H1 (cell line): ENCODE measurements at regions not wholly inside any gene's neighbourhood (a gene's known extent, or its start where the extent isn't known, plus 50 kb on each side); places are given as distances from the start of the nearest gene placed in this dataset.

Source experiments
- CTCF ChIA-PET: fragments of 300-600 bp; sonication (Branson Sonifier 250); formaldehyde crosslinking; loops from one replicate; lab custom pipeline; 2021; ENCODE audit not compliant: partially characterized antibody; lab: Charles Lee
- POLR2A ChIA-PET: fragments of 300-600 bp; sonication (Branson Sonifier 250); formaldehyde crosslinking; loops from one replicate; lab custom pipeline; 2021; ENCODE audit warnings: inconsistent platforms; ENCODE audit not compliant: partially characterized antibody; lab: Charles Lee
- DNase-seq, 2 experiments: peaks; one replicate each; pipeline versions ENCODE4 v3.0.0 to v3.0.0-alpha.2; 2010 to 2022; ENCODE audit warnings: low spot score in 2 of 2, low read depth in 1 of 2, mixed read lengths in 1 of 2
- FAIRE-seq: peaks from 2 replicates; lab custom pipeline; 2011; peaks lifted over from hg19 to GRCh38; lab: Jason Lieb, UNC
- H2AFZ ChIP-seq: 2 replicates; pipeline ENCODE4 v1.8.1; 2012; ENCODE audit warnings: low read length, inconsistent platforms
- H2AK5ac ChIP-seq: 2 replicates; pipeline ENCODE4 v1.6.1; 2013; ENCODE audit warnings: low read depth, low read length
- H2BK120ac ChIP-seq: replicated peaks from 2 replicates; pipeline ENCODE3; 2013; ENCODE audit warnings: low read depth, low read length, inconsistent platforms
- H2BK12ac ChIP-seq: 2 replicates; pipeline ENCODE4 v1.6.1; 2013; ENCODE audit warnings: low read depth, low read length
- H2BK15ac ChIP-seq: 2 replicates; pipeline ENCODE4 v1.6.1; 2013; ENCODE audit warnings: low read length
- H2BK20ac ChIP-seq: 2 replicates; pipeline ENCODE4 v1.6.1; 2013; ENCODE audit warnings: low read length
- H2BK5ac ChIP-seq: 2 replicates; pipeline ENCODE4 v1.6.1; 2013; ENCODE audit warnings: low read depth, low read length
- H3K14ac ChIP-seq: 2 replicates; pipeline ENCODE4 v1.6.1; 2013; ENCODE audit warnings: inconsistent platforms; ENCODE audit not compliant: insufficient read length
- H3K18ac ChIP-seq: 2 replicates; pipeline ENCODE4 v1.6.1; 2013; ENCODE audit warnings: low read length; ENCODE audit errors: extremely low read depth
- H3K23ac ChIP-seq: 2 replicates; pipeline ENCODE4 v1.6.1; 2013; ENCODE audit warnings: inconsistent platforms; ENCODE audit not compliant: insufficient read length
- H3K23me2 ChIP-seq: 2 replicates; pipeline ENCODE4 v1.6.1; 2013; ENCODE audit warnings: low read depth, low read length
- H3K27ac ChIP-seq: 2 replicates; pipeline ENCODE4 v1.6.1; 2011; ENCODE audit warnings: low read depth, low read length, inconsistent platforms
- H3K27me3 ChIP-seq, 4 experiments: replicated peaks in 1 of 4; 1 replicate in 1 of 4; 2 replicates in 3 of 4; pipeline versions ENCODE4 v1.6.1 to v1.8.1; 2011 to 2013; ENCODE audit warnings: low read length in 3 of 4, mild to moderate bottlenecking in 3 of 4, inconsistent platforms in 2 of 4, mixed read lengths in 2 of 4, moderate library complexity in 1 of 4; ENCODE audit not compliant: control insufficient read depth in 3 of 4, insufficient read depth in 3 of 4; ENCODE audit errors: extremely low read depth in 1 of 4
- H3K36me3 ChIP-seq, 4 experiments: 2 replicates each; pipeline versions ENCODE4 v1.6.1 to v1.8.1; 2011 to 2013; ENCODE audit warnings: mild to moderate bottlenecking in 4 of 4, low read length in 3 of 4, moderate library complexity in 2 of 4, control low read depth in 1 of 4, inconsistent platforms in 1 of 4; ENCODE audit not compliant: insufficient read depth in 4 of 4, control insufficient read depth in 2 of 4
- H3K4ac ChIP-seq: replicated peaks from 2 replicates; pipeline ENCODE3; 2013; ENCODE audit warnings: low read length, low read depth, mixed read lengths, inconsistent platforms; ENCODE audit not compliant: insufficient read length
- H3K4me1 ChIP-seq, 4 experiments: replicated peaks in 1 of 4; 1 replicate in 1 of 4; 2 replicates in 3 of 4; pipeline versions ENCODE4 v1.6.1 to v1.8.1; 2011 to 2013; ENCODE audit warnings: low read length in 3 of 4, inconsistent platforms in 2 of 4, mixed read lengths in 1 of 4; ENCODE audit not compliant: insufficient read depth in 4 of 4, control insufficient read depth in 3 of 4
- H3K4me2 ChIP-seq, 2 experiments: 2 replicates each; pipeline versions ENCODE4 v1.6.1 to v1.8.1; 2011 to 2013; ENCODE audit warnings: low read depth in 2 of 2, low read length in 2 of 2, control low read depth in 1 of 2, inconsistent platforms in 1 of 2, mild to moderate bottlenecking in 1 of 2; ENCODE audit not compliant: insufficient read depth in 1 of 2
- H3K4me3 ChIP-seq, 4 experiments: fragments of 200-600, 300-600 bp in 1 of 4; sonication (generic), shearing (Covaris generic), sonication (Bioruptor Twin) in 1 of 4; 2 replicates each; pipeline versions ENCODE4 v1.5.1 to v1.8.1; 2011 to 2016; ENCODE audit warnings: low read length in 4 of 4, low read depth in 3 of 4, control low read depth in 2 of 4, inconsistent platforms in 2 of 4, mild to moderate bottlenecking in 2 of 4, mixed read lengths in 1 of 4, moderate library complexity in 1 of 4; ENCODE audit not compliant: insufficient read depth in 2 of 4; ENCODE audit errors: extremely low read depth in 1 of 4
- H3K56ac ChIP-seq: replicated peaks from 2 replicates; pipeline ENCODE3; 2013; ENCODE audit warnings: low read depth, mild to moderate bottlenecking, mixed read lengths, low read length, inconsistent platforms; ENCODE audit not compliant: insufficient read length
- H3K79me1 ChIP-seq: 2 replicates; pipeline ENCODE4 v1.6.1; 2013; ENCODE audit warnings: low read depth, low read length, control low read depth
- H3K79me2 ChIP-seq, 2 experiments: 2 replicates each; pipeline versions ENCODE4 v1.6.1 to v1.8.1; 2012 to 2013; ENCODE audit warnings: low read length in 2 of 2, mild to moderate bottlenecking in 2 of 2, inconsistent platforms in 1 of 2; ENCODE audit not compliant: insufficient read depth in 2 of 2, control insufficient read depth in 1 of 2
- H3K9ac ChIP-seq, 4 experiments: replicated peaks in 1 of 4; 1 replicate in 1 of 4; 2 replicates in 3 of 4; pipeline versions ENCODE4 v1.6.1 to v1.8.1; 2011 to 2013; ENCODE audit warnings: low read depth in 3 of 4, low read length in 3 of 4, control low read depth in 2 of 4, mild to moderate bottlenecking in 2 of 4, moderate library complexity in 2 of 4, inconsistent platforms in 1 of 4; ENCODE audit errors: extremely low read depth in 1 of 4
- H3K9me3 ChIP-seq, 2 experiments: 2 replicates each; pipeline versions ENCODE4 v1.6.1 to v1.8.1; 2012 to 2013; ENCODE audit warnings: mild to moderate bottlenecking in 2 of 2, moderate library complexity in 2 of 2, control low read depth in 1 of 2, inconsistent platforms in 1 of 2, low read depth in 1 of 2, low read length in 1 of 2, mixed read lengths in 1 of 2; ENCODE audit not compliant: insufficient read depth in 2 of 2
- H4K20me1 ChIP-seq, 2 experiments: replicated peaks in 1 of 2; 2 replicates each; pipeline versions ENCODE3 to v1.8.1; 2011 to 2013; ENCODE audit warnings: inconsistent platforms in 2 of 2, low read length in 2 of 2, mild to moderate bottlenecking in 1 of 2; ENCODE audit not compliant: insufficient read depth in 2 of 2, control insufficient read depth in 1 of 2
- H4K5ac ChIP-seq: 2 replicates; pipeline ENCODE4 v1.6.1; 2013; ENCODE audit warnings: low read length, low read depth, mixed read lengths, inconsistent platforms; ENCODE audit not compliant: insufficient read length
- H4K8ac ChIP-seq: 2 replicates; pipeline ENCODE4 v1.8.0; 2013; ENCODE audit warnings: mild to moderate bottlenecking, moderate library complexity, low read length, inconsistent platforms; ENCODE audit not compliant: insufficient read depth; ENCODE audit errors: extremely low read depth
- H4K91ac ChIP-seq: replicated peaks from 2 replicates; pipeline ENCODE3; 2013; ENCODE audit warnings: low read length, mixed read lengths, inconsistent platforms; ENCODE audit not compliant: insufficient read length
- BACH1 ChIP-seq: IDR thresholded peaks from 2 replicates; pipeline ENCODE4 v1.6.1; 2012; ENCODE audit warnings: low read length, improper control_type of control experiment
- BCL11A ChIP-seq, 2 experiments: IDR thresholded peaks; one replicate each; pipeline ENCODE4 v1.6.1; 2011; ENCODE audit warnings: low read depth in 2 of 2, low read length in 2 of 2, mild to moderate bottlenecking in 2 of 2
- BRCA1 ChIP-seq: IDR thresholded peaks from 2 replicates; pipeline ENCODE4 v1.6.1; 2012; ENCODE audit warnings: low read depth, low read length, improper control_type of control experiment
- CEBPB ChIP-seq: IDR thresholded peaks from 2 replicates; pipeline ENCODE4 v1.6.1; 2012; ENCODE audit warnings: low read depth, low read length
- GABPA ChIP-seq: IDR thresholded peaks from 2 replicates; pipeline ENCODE4 v1.6.1; 2011; ENCODE audit warnings: mild to moderate bottlenecking, low read length, moderate library complexity, borderline replicate concordance; ENCODE audit not compliant: insufficient read depth
- NRF1 ChIP-seq: IDR thresholded peaks from 2 replicates; pipeline ENCODE4 v1.6.1; 2011; ENCODE audit warnings: mild to moderate bottlenecking, low read depth, low read length, improper control_type of control experiment
- POU5F1 ChIP-seq: IDR thresholded peaks from 2 replicates; pipeline ENCODE4 v1.6.1; 2011; ENCODE audit warnings: low read depth, mild to moderate bottlenecking, low read length, moderate library complexity
- RBBP5 ChIP-seq: IDR thresholded peaks from 2 replicates; pipeline ENCODE4 v1.7.1; 2012; ENCODE audit warnings: low read depth, mild to moderate bottlenecking, inconsistent platforms, low read length, moderate library complexity, borderline replicate concordance
- SAP30 ChIP-seq: fragments of 300-600 bp; sonication (generic); IDR thresholded peaks from 2 replicates; pipeline ENCODE4 v1.7.1; 2012; ENCODE audit warnings: low read length, moderate library complexity, mild to moderate bottlenecking, inconsistent platforms; ENCODE audit not compliant: insufficient read depth, insufficient replicate concordance
- SIN3A ChIP-seq, 2 experiments: IDR thresholded peaks in 1 of 2; conservative IDR thresholded peaks in 1 of 2; 2 replicates each; pipeline ENCODE4 v1.6.1; 2011 to 2012; ENCODE audit warnings: low read length in 2 of 2, improper control_type of control experiment in 1 of 2, low read depth in 1 of 2, mild to moderate bottlenecking in 1 of 2
- SP1 ChIP-seq: IDR thresholded peaks from 2 replicates; pipeline ENCODE4 v1.6.1; 2011; ENCODE audit warnings: low read depth, low read length
- TAF7 ChIP-seq: optimal IDR thresholded peaks from 2 replicates; pipeline ENCODE3; 2011; ENCODE audit warnings: low read depth, mild to moderate bottlenecking, inconsistent platforms, low read length, moderate library complexity, borderline replicate concordance
- WGBS, 2 experiments: shearing (Covaris generic) in 1 of 2; methylation state at CpG; one replicate each; pipeline versions ENCODE4 v1.1.6 to v1.1.7; 2013 to 2015; ENCODE audit warnings: low lambda C conversion rate in 2 of 2, mixed read lengths in 2 of 2, inconsistent platforms in 1 of 2, low coverage in 1 of 2, missing lambda C conversion rate in 1 of 2; ENCODE audit not compliant: insufficient replicate concordance in 2 of 2, insufficient coverage in 1 of 2, insufficient read length in 1 of 2; ENCODE audit errors: extremely low coverage in 1 of 2, missing lambda C conversion rate in 1 of 2; 5-methylcytosine and 5-hydroxymethylcytosine counted together
- TF ChIP-seq, protein P1 (sequence below): IDR thresholded peaks from 2 replicates; pipeline ENCODE4 v1.6.1; 2011; ENCODE audit warnings: low read depth, mild to moderate bottlenecking, low read length; ENCODE audit not compliant: insufficient read depth

DNA sequence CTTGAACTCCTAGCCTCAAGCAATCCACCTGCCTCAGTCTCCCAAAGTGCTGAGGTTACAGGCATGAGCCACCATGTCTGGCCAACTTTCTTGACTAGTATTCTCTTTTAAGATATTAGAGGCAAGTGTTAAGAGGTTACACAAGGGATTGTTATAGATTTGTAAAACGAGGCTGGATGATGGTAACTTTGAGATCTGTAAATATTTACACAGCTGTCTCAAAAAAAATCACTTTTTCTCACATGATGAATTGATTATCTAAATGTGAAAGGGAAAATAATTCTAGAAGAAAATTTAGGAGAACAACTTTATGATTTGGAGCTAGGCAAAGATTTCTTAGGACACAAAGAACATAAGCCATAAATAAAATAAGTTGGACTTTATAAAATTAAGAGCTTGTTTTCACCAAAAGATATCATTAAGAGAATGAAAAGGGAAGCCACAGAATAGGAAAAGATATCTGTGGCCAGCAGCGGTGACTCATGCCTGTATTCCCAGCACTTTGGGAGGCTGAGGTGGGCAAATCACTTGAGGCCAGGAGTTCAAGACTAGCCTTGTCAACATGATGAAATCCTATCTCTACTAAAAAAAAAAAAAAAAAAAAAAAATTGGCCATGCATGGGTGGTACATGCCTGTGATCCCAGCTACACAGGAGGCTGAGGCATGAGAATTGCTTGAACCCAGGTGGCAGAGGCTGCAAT lies 77.4 kb downstream of the BBS10 start:
- no peak overlapping the region for H3K4me2 ChIP-seq
- ChIA-PET POLR2A (no interaction called here), CTCF (interaction anchor here (0.7 to 1.3 kb wide), 3 partner anchors 21 to 156 kb away, joined by 3 read pairs; no protein-coding TSS in a partner anchor)
- no peaks in the 10 kb centered on the region for H3K9me3 ChIP-seq
- no peak overlapping the region for H3K56ac ChIP-seq
- H3K4me1 ChIP-seq = no peaks in the 10 kb centered on the region; a peak in 1 of 7 replicates
- no peaks in the 10 kb centered on the region for H4K20me1 ChIP-seq
- H3K23me2 ChIP-seq = no peaks in the 10 kb centered on the region
- no peak for FAIRE-seq
- no peak overlapping the region for H4K8ac ChIP-seq
- no peak overlapping the region for H3K14ac ChIP-seq
- no peak overlapping the region for H2AK5ac ChIP-seq
- no peak overlapping the region for H3K18ac ChIP-seq
- no peak overlapping the region for H3K9ac ChIP-seq
- H3K4ac ChIP-seq = no peak overlapping the region
- H2BK120ac ChIP-seq = no peak overlapping the region
- no peaks in the 10 kb centered on the region for H3K36me3 ChIP-seq
- DNase-seq = no peak
- no peak overlapping the region for H4K5ac ChIP-seq
- H4K91ac ChIP-seq = no peak overlapping the region
- H2AFZ ChIP-seq = no peak overlapping the region
- no peak overlapping the region for H3K27ac ChIP-seq
- H3K27me3 ChIP-seq = no peaks in the 10 kb centered on the region
- H3K4me3 ChIP-seq = no peak overlapping the region
- H2BK12ac ChIP-seq = no peak overlapping the region
- H3K79me1 ChIP-seq = no peaks in the 10 kb centered on the region
- no peak overlapping the region for H2BK5ac ChIP-seq
- H2BK15ac ChIP-seq = no peak overlapping the region
- H3K79me2 ChIP-seq = no peaks in the 10 kb centered on the region
- H2BK20ac ChIP-seq = no peak overlapping the region
- no peak overlapping the region for H3K23ac ChIP-seq
- WGBS, 2 experiments = 89% methylated on average over 2 of the region's 2 CpGs; no CpG with 5 or more reads in 1 of the 2 experiments
- TF ChIP-seq CEBPB (no peak), SAP30 (no peak), BRCA1 (no peak), POU5F1 (no peak), NRF1 (no peak), SP1 (no peak), SIN3A (conservative IDR thresholded peaks at IDR 0.05 in 1 of 2, IDR thresholded peaks at IDR 0.05 in 1 of 2; ENCODE audit: low read depth in 1 of 2, low read length in 2 of 2) (no peak), BACH1 (no peak), GABPA (no peak), BCL11A (IDR thresholded peaks at IDR 0.05; ENCODE audit: low read depth in 2 of 2, low read length in 2 of 2) (no peak), TAF7 (no peak), RBBP5 (no peak)
- TF ChIP-seq, protein P1, sequence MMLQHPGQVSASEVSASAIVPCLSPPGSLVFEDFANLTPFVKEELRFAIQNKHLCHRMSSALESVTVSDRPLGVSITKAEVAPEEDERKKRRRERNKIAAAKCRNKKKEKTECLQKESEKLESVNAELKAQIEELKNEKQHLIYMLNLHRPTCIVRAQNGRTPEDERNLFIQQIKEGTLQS = no peak
